HEK293T (cell line): ENCODE measurements at regions not wholly inside any gene's neighbourhood (a gene's known extent, or its start where the extent isn't known, plus 50 kb on each side); places are given as distances from the start of the nearest gene placed in this dataset.

Experiments
- ARNT ChIP-seq: fragments of 450-650 bp; IDR thresholded peaks from 2 replicates; pipeline ENCODE4 v1.6.1; 2017; ENCODE audit warnings: mild to moderate bottlenecking
- BHLHE40 ChIP-seq: fragments of 450-650 bp; IDR thresholded peaks from 2 replicates; pipeline ENCODE4 v1.6.1; 2016; ENCODE audit warnings: mild to moderate bottlenecking, moderate library complexity, borderline replicate concordance
- ELF4 ChIP-seq: fragments of 450-650 bp; IDR thresholded peaks from 2 replicates; pipeline ENCODE4 v1.6.1; 2017; ENCODE audit warnings: antibody characterized with exemption
- FOXK2 ChIP-seq: fragments of 450-650 bp; IDR thresholded peaks from 2 replicates; pipeline ENCODE4 v1.6.1; 2016; ENCODE audit warnings: mild to moderate bottlenecking
- FOXM1 ChIP-seq: fragments of 450-650 bp; IDR thresholded peaks from 2 replicates; pipeline ENCODE4 v1.6.1; 2017; ENCODE audit warnings: mild to moderate bottlenecking, borderline replicate concordance
- NFRKB ChIP-seq: fragments of 450-650 bp; IDR thresholded peaks from 2 replicates; pipeline ENCODE4 v1.6.1; 2016; ENCODE audit warnings: mild to moderate bottlenecking, moderate library complexity
- SP1 ChIP-seq: fragments of 450-650 bp; IDR thresholded peaks from 2 replicates; pipeline ENCODE4 v1.6.1; 2017
- SUZ12 ChIP-seq: fragments of 450-650 bp; IDR thresholded peaks from 2 replicates; pipeline ENCODE4 v1.6.1; 2016; ENCODE audit warnings: mild to moderate bottlenecking
- TARDBP ChIP-seq: fragments of 450-650 bp; IDR thresholded peaks from 2 replicates; pipeline ENCODE4 v1.6.1; 2016
- ZNF384 ChIP-seq: fragments of 450-650 bp; IDR thresholded peaks from 2 replicates; pipeline ENCODE4 v1.6.1; 2016

- TF ChIP-seq NFRKB (no peak), ELF4 (no peak), SUZ12 (no peak), SP1 (no peak), FOXM1 (no peak), TARDBP (no peak), BHLHE40 (no peak), FOXK2 (no peak), ZNF384 (no peak), ARNT (no peak)
These were observed 1085.2 kb upstream of the ARRDC3 start for GRCh38 chr5:92468295-92468694.
